GM11168 (cell line): ENCODE measurements at regions not wholly inside any gene's neighbourhood (a gene's known extent, or its start where the extent isn't known, plus 50 kb on each side); places are given as distances from the start of the nearest gene placed in this dataset.
"Not testable (repeated sequence)": the region's sequence is repeated elsewhere in the genome, so short reads cannot be mapped to it uniquely, and the experiment has no call there.

Experiments
- in situ Hi-C: fragments of 300-500 bp; cut with MboI; formaldehyde crosslinking; loops from one replicate; pipeline ENCODE4 v1.12.0; 2022; ENCODE audit warnings: low sequenced_read_pairs; ENCODE audit not compliant: unreplicated experiment

DNA sequence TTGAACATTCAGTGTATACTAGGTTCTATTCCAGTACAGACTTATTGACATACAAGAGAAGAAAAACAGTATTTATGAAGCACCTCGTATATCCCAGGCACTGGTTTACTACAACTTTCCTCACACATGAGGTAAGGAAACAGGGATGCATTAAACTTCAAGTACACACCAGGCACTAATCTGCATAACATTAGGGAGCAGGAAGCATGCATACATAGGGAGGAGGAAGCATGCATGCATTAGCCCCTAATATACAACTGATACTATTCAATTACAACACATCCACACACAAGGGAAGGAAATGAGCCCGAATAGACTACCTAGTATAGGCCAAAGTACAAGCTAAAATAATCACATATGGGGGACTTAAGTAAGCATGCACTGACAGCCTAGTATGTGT is 525.3 kb downstream of the SUCLG1 start:
- in situ Hi-C loops, result no loop called here

DNA sequence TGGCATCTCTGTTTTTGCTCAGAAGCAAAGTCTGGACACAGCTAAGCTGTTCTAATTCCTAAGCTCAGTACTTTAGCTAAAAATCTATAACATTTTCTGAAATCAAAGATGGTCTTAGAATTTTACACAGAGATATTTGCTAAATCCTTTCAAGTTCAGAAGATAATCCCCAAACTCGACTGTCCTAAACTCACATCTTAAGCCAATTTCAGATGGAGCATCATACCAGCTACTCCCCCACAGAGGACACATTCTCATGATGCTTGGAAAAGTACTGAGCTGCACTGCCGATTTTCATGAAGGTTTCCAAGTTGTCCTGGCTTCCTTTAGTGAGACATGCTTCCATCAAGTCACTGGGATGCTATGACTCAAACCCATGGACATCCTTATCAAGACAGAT is 535.5 kb downstream of the SUCLG1 start:
- in situ Hi-C loops, result no loop called here

DNA sequence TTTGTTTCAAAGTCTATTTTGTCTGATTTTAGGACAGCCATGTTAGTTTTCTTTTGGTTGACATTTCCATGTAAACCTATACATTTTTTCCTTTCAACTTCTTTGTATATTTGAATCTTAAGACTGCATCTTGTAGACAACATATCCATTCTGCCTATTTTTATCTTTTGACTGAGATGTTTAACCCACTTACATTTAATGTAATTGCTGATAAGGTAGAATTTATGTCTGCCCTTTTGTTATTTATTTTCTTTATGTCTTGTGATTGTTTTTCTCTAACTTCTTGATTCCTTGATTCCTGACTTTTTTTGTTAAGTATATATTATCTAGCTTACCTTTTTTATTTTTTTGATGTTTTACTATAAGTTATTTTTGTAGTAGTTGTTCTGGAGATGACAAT is 542.5 kb downstream of the SUCLG1 start:
- in situ Hi-C loops, result no loop called here

DNA sequence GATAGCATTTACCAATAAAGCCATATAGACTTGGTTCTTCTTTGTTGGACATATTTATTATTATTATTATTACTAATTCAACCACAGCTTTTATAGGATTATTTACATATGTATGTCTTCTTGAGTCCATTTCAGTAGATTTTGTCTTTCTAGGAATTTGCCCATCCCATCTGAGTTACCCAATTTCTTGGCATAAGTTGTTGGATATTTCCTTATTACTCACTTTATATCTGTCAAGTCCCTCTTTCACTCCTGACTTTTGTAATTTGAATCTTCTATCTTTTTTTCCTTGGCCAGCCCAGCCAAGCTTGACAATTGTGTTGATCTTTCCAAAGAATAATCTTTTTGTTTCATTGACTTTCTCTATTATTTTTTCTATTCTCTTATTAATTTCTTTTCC is 543.7 kb downstream of the SUCLG1 start:
- in situ Hi-C loops, result no loop called here

DNA sequence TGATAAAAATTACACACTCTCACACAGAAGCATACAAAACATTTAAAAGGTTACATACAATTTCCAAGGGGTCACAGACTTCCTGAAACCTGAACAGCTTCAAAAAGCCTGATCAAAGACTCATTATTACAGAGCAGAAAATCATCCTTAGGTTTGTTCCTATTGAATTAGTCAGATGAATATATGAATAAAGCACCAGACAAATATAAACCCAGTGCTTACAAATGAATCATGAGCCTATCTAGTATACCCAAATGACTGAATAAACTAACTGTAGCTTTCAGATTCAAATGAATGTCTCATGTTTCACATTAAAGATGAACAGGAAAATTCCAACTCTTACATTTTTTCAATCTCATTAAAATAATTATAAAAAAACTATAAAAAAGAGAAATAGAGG is 550.3 kb downstream of the SUCLG1 start:
- in situ Hi-C loops, result no loop called here

DNA sequence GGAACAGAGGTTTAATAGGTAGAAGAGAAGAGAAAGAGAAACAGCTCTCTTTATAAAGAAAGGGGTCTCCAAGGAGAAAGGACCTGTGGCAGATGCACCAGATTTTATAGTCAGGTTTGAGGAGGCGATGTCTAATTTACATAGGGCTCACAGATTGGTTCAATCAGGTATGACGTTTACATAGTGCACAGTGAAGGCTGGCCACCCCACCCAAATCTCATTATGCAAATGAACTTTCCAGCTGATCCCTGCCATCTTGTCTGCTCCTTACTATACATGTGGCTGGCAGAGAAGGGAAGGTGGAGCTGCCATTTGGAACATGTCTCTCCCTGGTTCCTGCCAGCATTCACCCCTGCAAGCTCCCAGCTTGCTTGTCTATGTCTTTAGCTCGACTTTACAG is 557.8 kb downstream of the SUCLG1 start:
- in situ Hi-C loops, result no loop called here

DNA sequence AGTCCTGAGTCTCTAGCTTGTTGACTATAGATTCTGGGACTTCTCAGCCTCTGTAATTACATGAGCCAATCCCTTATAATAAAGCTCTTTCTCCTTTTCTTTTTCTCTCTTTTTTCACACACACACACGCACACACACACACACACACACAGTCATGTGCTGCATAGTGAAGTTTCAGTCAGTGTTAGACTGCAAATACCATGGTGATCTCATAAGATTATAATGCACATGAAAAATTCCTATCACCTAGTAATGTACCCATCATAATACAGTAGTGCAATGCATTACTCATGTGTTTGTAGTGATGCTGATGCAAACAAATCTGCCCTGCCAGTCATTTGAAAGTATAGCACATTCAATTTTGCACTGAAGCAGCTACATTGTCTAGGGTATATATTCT is 558.2 kb downstream of the SUCLG1 start:
- in situ Hi-C loops, result no loop called here

DNA sequence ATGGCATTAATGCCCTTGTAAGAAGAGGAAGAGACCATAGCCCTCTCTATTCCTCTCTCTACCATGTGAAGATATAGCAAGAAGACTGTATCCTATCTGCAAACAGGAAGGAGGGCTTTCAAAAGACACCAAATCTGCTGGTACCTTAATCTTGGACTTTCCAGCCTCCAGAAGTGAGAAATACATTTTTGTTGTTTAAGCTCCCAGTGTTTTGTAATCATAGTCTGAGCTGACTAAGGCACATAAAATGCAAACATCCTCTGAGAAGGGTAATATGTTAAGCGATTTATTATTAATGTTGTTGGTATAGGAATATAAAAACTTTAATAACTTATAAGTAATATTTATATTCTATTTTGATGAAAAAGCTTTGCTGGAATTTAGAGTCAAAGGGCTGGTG is 559.8 kb downstream of the SUCLG1 start:
- in situ Hi-C loops, result no loop called here

DNA sequence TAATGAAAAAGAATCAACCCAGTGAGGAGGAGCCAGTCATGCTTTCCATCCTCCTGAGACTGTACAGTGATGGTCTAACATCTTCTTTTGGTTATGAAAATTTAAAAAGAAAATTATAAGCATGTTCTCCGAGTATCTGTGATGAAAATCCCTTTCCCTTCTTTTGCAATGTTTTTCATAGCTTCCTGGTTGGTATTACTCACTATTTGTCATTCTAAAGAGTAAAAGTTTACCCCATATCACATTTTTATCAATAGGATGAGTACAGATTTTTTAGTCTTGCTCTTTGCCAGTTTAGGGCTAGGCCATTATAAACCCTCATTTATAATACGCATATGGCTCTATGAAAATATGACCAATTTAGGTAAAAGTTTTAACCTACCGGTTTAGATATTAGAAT is 564.1 kb downstream of the SUCLG1 start:
- in situ Hi-C loops, result no loop called here

DNA sequence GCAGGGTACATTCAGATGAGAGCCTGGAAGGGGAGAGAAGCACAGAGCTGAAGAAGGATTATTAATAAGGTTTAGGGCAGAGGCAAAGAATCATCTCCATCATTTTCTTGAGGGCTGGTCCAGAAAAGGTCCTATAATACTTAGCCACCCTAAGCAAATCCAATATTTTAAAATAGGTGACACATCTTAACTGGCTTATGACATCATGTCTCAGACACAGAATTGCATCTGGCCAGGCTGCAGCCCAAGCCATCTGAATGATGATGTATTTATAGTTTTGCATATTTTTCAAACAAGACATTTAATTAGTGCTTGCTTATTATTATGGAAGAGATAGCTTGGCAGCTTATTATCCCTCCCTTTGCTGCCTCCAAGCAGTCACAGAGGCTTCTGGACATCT is 571.3 kb downstream of the SUCLG1 start:
- in situ Hi-C loops, result no loop called here

DNA sequence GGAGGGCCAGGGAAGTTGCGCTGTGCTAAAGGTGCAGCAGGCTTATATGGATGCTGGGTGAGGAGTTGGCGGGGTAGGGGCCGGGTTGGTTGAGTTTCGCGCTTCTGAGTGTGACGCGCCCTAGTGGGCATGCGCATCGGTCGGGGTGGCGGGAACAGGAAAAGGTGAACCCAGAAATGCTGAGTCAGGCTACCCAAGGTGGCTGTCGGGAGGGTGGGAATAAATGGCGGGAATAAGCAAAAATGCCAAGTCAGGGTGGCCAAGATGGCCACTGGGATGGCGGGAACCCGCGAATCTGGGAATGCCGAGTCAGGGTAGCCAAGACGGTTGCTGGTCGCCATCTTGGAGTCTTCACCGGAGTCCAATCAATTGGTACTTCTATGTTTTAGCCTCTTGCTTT is 580.0 kb downstream of the SUCLG1 start:
- in situ Hi-C loops, result no loop called here

DNA sequence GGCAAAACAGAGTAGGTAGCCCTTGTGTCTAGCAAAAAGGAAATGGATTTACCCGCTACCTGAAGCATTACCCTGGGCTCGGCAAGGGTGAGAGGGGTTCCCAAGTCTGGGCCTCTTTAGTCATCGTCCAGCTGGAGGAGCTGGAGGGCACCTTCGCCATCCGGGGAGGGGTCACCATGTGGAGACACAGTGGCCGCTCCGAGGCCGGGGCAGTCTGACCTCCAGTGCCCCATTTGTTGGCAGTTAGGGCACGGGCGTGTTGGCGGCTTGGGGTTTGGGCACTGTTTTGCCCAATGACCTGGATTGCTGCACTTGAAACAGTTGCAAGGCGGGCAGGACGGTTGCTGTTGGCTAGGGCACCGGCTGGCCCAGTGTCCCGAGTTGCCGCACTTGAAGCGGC is 581.8 kb downstream of the SUCLG1 start:
- in situ Hi-C loops, result not testable (repeated sequence)

DNA sequence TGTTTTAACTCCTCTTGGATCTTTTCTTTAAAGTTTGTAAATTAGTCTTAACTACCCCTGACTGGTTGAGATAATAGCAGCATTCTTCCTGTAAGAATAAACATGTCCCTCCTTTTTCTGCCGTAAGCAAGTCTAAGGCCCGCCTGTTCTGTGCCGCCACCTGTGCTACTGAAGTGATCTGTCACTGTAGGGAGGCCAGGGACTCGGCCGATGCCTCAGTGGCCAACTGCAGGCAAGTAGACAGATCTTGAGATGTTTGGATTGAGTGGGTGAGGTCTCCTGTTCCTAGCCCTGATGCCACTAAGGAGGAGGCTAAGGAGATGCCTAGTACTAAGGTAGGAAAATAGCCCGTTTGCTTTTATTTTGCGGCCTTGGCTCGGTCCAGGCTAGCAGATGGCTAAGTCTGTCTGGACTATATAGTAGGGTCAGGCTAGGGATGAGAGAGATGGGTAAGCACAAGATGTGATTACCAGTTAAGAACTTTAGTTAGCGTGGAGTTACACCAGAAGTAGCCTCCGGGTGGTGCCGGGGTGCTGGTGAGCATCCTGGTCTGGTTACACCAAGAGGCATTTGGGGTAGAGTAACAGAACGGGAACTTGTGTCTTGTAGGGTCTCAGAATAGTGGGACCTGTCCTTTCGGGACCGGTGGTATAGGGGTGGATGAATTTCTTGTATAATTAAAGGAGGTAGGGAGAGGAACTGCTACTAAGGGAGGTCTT is 584.2 kb downstream of the SUCLG1 start:
- in situ Hi-C loops, result no loop called here

DNA sequence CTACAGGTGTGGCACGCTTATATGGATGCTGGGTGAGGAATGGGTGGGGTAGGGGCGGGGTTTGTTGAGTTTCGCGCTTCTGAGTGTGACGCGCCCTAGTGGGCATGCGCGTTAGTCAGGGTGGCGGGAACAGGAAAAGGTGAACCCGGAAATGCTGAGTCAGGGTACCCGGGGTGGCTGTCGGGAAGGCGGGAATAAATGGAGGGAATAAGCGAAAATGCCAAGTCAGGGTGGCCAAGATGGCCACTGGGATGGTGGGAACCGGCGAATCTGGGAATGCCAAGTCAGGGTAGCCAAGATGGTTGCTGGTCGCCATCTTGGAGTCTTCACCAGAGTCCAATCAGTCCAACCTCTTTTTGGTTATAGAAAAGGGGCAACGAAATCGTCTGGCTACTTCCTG is 585.0 kb downstream of the SUCLG1 start:
- in situ Hi-C loops, result no loop called here

DNA sequence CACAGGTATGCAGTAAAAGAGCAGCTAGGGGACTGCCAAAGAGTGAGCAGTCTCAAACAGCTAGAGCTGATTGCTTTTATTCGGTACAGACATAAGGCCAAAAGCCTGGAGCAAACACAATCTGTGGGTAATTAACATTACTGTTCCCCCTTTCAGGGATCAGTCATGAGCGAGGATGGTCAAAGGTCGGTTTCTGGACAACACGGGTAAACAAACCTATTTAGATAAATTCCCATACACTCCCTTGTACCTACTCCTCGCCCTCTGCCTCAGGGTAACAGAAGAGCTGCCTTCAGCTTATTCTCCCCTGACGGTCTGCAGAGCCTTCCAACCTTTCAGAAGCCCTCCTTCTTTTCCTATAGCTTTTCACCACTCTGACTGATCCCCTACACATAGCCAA is 586.0 kb downstream of the SUCLG1 start:
- in situ Hi-C loops, result no loop called here

DNA sequence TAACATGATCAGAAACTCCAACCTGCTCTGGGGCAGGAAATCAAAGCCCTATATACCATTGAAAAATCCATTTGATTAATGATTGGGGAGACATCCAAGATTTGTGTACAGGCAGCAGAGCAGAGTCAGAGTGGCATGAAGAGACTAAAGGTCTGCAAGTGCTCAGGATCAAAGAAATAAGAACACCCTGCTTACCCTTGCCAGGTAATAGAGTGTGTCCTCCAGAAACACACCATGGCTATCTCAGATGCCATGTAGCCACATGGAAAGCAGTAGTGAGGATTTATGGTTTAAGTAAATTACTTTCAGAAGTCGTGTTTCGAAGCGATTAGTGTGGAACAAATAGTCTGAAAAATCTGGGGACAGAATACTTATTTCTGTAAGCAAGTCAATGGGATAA is 592.9 kb downstream of the SUCLG1 start:
- in situ Hi-C loops, result no loop called here

DNA sequence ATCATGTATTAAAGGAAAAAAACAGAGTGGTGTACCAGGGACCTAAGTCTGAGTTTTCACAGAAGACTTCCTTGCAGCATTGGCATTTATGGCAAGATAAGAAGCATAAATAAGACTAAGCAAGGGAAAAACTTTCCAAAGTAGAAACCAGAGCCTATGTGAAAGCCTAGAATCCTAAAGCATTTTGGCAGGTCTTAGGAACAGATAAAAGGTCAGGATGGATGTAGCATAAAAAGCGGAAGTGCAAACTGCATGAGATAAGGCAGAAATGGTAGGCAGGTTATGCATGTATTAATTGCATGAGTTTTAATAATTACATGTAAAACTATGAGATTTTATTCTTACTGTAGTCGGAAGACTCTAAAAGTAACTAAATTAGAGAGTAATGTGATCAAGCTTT is 596.5 kb downstream of the SUCLG1 start:
- in situ Hi-C loops, result no loop called here

DNA sequence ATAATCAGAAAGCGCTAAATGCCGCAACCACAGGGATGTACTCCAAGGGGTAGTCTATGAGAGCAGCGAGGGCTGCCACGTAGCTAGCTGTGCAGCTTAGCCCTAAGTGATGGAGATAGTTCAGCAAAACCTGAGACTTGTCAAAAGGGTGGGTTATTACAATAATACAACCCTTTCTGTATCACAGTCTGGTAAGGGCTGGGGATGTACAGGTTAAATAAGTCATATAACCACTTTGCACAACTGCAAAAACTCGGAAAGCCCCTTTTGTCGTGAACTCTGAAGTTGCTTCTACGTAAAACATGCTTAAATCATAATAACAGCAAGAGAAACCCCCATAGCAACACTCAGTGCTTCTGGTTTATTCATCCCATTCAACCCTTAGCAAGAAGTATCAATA is 598.8 kb downstream of the SUCLG1 start:
- in situ Hi-C loops, result no loop called here

DNA sequence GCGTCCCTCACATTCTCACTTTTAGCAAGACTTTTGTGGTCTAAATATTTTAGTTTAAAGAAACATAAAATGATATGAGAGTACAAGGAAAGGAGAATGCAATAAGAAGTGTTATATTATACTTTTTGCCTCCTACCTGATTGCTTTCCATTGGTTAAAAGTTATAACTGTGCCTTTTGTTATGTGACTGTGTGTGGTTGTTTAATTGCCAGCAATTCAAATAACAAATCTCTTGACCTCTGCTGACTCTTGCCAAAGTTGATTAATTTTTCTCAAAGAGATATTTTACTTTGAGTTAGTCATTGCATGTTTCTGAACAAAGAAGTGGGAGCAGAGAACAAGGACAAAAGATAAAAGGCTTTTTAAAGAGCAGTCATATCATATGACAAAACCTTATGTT is 599.5 kb downstream of the SUCLG1 start:
- in situ Hi-C loops, result no loop called here

DNA sequence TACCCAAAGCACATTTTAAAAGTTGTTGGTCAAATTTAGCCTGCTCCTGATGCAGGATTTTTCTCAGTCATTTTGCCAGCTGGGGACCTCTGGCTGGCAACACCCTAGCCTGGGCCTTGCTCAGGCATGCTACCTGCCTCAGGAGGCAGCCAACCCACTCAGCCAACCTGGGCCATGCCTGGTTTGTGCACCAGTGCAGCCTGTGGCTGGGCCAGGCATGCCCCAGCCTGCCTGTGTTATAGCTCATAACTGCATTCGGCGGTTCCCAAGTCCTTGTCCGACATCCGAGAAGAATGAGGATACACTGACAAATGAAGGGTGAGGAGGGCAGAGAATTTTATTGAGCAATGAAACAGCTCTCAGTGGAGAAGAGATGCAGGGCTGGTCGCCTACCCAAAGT is 608.0 kb downstream of the SUCLG1 start:
- in situ Hi-C loops, result no loop called here

DNA sequence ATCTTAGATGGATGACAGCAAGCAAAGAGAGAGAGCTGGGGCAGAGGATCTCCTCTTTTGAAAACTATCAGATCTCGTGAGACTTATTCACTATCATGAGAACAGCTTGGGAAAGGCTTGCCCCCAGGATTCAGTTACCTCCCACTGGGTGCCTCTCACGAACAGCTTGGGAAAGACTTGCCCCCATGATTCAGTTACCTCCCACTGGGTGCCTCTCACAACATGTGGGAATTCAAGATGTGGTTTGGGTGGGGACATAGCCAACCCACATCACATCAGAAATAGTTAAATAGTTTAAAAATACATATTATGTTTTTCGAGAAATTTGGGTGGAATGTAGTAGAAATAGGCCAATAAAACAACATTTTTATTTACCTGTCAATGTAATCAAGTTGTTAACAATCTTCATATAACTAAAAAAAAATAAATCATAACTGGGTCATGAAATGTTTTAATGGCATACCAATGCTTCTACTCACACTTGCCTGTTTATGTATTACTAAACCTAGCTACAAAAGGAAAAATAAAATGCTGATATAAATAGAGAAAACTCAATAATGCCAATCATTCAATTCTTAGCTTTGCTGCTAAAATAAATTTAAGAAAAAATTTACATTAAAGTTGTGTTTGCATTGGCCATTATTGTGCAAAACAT is 608.9 kb downstream of the SUCLG1 start:
- in situ Hi-C loops, result no loop called here

DNA sequence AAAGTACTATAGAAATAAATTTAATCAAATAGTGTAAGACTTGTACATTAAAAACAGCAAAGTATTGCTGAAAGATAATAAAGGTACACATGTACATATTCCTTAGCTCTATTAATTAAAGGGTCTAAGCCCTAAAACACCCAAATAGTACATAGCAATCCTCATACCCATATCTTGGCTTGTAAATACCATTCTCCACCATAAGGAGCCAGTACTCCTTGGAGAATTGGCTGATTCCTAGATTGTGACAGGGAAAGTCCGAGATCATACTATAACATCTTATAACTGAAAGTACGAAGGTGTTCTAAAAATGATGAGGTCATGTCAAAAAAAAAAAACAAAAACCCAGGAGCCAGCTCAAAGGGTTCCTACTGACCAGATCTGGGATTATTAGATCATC is 614.6 kb downstream of the SUCLG1 start:
- in situ Hi-C loops, result no loop called here
